ENCODE measurements at regions not wholly inside any gene's neighbourhood (a gene's known extent, or its start where the extent isn't known, plus 50 kb on each side); places are given as distances from the start of the nearest gene placed in this dataset.

DNA sequence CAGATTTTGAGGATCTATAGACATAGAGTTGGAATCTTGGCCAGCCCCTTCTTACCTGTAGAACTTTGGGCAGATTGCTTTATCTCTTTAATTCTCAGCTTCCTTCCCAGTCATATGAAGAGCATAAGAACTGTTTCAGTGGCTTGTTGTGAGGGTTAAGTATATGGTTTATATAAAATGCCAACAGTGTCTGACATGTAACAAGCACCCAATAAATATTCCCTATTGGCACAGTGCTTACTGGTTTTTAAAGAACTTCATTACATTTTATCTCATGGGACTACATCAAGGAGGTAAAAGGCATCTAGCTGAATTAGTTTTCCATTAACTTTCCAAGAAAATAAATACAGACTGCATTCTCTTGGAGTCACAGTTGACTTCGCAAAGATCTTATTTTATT is 106.7 kb upstream of the LIMCH1 start:
- TF ChIP-seq, protein P1, sequence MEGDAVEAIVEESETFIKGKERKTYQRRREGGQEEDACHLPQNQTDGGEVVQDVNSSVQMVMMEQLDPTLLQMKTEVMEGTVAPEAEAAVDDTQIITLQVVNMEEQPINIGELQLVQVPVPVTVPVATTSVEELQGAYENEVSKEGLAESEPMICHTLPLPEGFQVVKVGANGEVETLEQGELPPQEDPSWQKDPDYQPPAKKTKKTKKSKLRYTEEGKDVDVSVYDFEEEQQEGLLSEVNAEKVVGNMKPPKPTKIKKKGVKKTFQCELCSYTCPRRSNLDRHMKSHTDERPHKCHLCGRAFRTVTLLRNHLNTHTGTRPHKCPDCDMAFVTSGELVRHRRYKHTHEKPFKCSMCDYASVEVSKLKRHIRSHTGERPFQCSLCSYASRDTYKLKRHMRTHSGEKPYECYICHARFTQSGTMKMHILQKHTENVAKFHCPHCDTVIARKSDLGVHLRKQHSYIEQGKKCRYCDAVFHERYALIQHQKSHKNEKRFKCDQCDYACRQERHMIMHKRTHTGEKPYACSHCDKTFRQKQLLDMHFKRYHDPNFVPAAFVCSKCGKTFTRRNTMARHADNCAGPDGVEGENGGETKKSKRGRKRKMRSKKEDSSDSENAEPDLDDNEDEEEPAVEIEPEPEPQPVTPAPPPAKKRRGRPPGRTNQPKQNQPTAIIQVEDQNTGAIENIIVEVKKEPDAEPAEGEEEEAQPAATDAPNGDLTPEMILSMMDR (IDR thresholded peaks at IDR 0.05; ENCODE audit: borderline replicate concordance, insufficient read depth, low read depth, low read length) = no peak
- no peak overlapping the region for H3K4me3 ChIP-seq (ENCODE audit: low read depth, low read length)

DNA sequence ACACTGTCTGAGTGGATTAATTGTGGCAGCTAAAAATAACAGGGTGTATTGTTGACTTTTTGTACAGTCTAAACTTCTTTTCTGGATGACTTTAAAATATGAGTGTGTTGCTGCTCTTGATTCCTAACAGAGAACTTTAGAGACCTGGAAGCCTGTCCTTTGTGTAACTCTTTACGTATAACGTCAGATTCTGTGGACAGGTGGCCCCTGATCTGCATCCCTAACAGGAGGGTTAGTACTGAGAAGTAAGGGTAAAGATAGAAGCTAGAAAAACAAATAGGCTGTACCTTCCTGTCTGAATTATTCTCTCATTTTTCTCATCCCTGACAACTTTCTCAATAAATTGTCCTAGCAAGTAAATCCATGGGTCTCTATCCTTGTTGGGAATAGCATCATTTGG is 105.7 kb upstream of the LIMCH1 start:
- TF ChIP-seq, protein P1 (IDR thresholded peaks at IDR 0.05; ENCODE audit: borderline replicate concordance, insufficient read depth, low read depth, low read length) = no peak
- no peak overlapping the region for H3K4me3 ChIP-seq (ENCODE audit: low read depth, low read length)

DNA sequence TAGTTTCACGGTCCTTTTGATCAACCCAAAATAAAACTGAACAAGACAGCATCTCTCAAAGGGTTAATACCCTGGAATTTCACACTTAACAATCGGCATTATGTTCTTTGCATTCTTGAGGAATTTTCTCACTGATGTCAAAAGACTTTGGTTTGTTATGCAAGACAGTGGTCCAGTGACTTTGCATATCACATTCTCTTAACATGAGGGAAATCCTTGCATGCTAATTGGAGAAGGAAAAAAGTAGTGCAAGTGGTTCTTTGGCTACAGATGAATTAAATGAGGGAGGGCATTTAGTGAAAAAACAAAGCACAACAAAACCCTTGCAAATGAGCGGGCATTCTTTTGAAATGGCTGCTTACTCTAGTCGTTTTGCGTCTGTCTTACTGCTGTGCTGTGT is 105.1 kb upstream of the LIMCH1 start:
- no peak overlapping the region for H3K4me3 ChIP-seq (ENCODE audit: low read depth, low read length)
- TF ChIP-seq, protein P1 (IDR thresholded peaks at IDR 0.05; ENCODE audit: borderline replicate concordance, insufficient read depth, low read depth, low read length) = no peak

DNA sequence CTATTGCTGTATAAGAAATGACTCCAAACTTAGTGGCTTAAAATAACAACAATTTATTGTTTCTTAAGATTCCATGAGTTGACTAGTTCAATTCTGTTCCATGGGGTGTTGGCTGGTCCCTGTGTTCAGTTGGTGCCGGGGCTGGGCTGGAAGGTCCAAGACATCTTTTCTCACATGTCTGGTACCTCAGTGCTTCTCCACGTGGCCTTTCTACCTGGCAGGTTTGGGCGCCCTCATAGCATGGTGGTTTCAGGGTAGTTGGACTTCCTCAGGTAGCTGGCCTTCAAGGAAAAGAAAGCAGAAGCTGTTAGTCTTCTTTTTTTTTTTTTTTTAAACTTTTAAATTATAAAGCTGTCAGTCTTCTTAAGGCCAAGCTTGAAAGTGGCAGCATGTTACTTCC is 104.6 kb upstream of the LIMCH1 start:
- no peak overlapping the region for H3K4me3 ChIP-seq (ENCODE audit: low read depth, low read length)
- TF ChIP-seq, protein P1 (IDR thresholded peaks at IDR 0.05; ENCODE audit: borderline replicate concordance, insufficient read depth, low read depth, low read length) = no peak

DNA sequence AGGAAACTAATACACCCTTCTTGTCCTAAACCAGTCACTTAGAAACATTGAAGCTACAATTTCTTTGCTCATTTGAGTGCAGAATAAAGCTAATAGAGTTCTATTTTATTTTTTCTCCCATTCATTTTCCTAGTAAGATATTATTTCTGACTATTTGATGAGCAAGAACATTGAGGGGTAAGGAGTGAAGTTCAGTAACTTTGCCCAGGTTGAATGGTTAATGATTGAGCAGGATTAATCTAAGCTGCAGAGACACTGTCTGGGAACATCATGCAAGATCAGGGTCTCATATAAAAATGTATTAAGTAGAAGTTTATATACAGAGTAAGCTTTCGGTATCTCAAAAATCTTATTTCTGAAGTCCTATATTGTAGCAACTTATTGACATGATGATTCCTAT is 102.4 kb upstream of the LIMCH1 start:
- H3K4me3 ChIP-seq (ENCODE audit: low read depth, low read length) = no peak overlapping the region
- TF ChIP-seq, protein P1 (IDR thresholded peaks at IDR 0.05; ENCODE audit: borderline replicate concordance, insufficient read depth, low read depth, low read length) = no peak

DNA sequence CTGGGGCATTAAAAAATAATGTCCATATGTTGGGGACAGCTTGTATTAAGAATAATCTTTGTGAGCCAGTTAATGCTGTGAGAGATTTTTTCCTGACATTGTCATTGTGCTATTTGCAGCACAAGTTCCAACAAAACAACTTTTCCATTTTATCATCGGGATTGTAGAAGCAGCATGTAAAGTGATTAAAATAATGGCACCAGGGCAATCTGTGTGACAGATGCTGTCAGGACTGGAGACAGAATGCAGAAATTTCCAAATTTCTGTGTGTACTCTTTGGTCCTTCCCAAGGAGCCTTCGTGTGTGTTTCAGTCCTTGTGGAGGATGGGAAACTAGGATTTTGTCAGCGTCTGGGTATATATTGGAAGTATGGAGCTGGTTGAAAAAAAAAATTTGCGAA is 101.5 kb upstream of the LIMCH1 start:
- H3K4me3 ChIP-seq (ENCODE audit: low read depth, low read length) = no peak overlapping the region
- TF ChIP-seq, protein P1 (IDR thresholded peaks at IDR 0.05; ENCODE audit: borderline replicate concordance, insufficient read depth, low read depth, low read length) = no peak

DNA sequence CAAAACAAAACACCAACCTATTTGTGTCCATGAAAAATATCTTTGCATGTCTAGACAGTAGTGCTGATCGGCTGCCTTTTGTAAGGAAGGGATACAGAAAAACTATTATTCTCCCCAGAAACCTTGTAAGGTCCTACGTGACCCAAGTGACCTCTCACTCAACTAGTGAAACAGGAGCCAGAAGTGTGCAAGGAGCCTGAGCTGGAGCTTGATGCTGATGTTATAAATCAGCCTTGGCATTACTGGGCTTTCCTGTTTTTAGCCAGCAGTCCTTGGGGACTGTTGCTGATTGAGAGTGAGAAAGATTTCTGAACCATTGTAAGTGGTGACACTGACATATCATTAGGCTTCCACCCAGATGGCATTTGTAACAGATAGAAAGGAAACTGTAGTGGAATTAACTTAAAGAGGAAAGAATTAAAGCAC is 100.8 kb upstream of the LIMCH1 start:
- TF ChIP-seq, protein P1 (IDR thresholded peaks at IDR 0.05; ENCODE audit: borderline replicate concordance, insufficient read depth, low read depth, low read length) = no peak
- H3K4me3 ChIP-seq (ENCODE audit: low read depth, low read length) = no peak overlapping the region

Data from GM12875 (cell line).